HepG2 (cell line): ENCODE measurements at regions not wholly inside any gene's neighbourhood (a gene's known extent, or its start where the extent isn't known, plus 50 kb on each side); places are given as distances from the start of the nearest gene placed in this dataset.

Source experiments
- ATAC-seq: fragments of 200-7000 bp; cut with Tn5 transposase; 3 replicates; pipeline ENCODE4 v1.9.1; 2020; ENCODE audit warnings: mild to moderate bottlenecking, moderate library complexity
- BruUV-seq: library from RNA; stranded (reverse); fragments of 400-500 nt; replicated peaks from 2 replicates; lab custom pipeline; 2021; lab: Mats Ljungman, UMichigan
- CTCF ChIA-PET: fragments of 300-600 bp; formaldehyde crosslinking; extraction: SDS; loops from one replicate; lab custom pipeline; 2021; ENCODE audit warnings: low total read pairs, inconsistent platforms, low intra/inter-chr PET ratio; lab: Yijun Ruan, JAX
- POLR2A ChIA-PET: fragments of 350-600 bp; sonication (Branson Sonifier 250); formaldehyde crosslinking; loops from one replicate; lab custom pipeline; 2020; ENCODE audit warnings: antibody characterized with exemption, inconsistent platforms; lab: Yijun Ruan, JAX
- DNase-seq: peaks from one replicate; pipeline ENCODE4 v3.0.0-alpha.2; 2015; ENCODE audit warnings: low spot score
- FAIRE-seq: peaks from 3 replicates; lab custom pipeline; 2011; peaks lifted over from hg19 to GRCh38; lab: Jason Lieb, UNC
- H2AFZ ChIP-seq: one replicate; pipeline ENCODE4 v1.6.1; 2011; ENCODE audit warnings: low read length, inconsistent platforms
- H3K27ac ChIP-seq: fragments of 300-600 bp; 3 replicates; pipeline ENCODE4 v1.8.0; 2011; ENCODE audit warnings: mixed run types, mild to moderate bottlenecking, mixed read lengths, low read length, inconsistent platforms; ENCODE audit not compliant: insufficient read depth; ENCODE audit errors: extremely low read length
- H3K27me3 ChIP-seq, 2 experiments: fragments of 200-600 bp in 1 of 2; 2 replicates in 1 of 2; 3 replicates in 1 of 2; pipeline versions ENCODE4 v1.6.0 to v1.8.0; 2011; ENCODE audit warnings: low read length in 2 of 2, mild to moderate bottlenecking in 2 of 2, moderate library complexity in 2 of 2, inconsistent platforms in 1 of 2; ENCODE audit not compliant: insufficient read depth in 2 of 2, control insufficient read depth in 1 of 2
- H3K36me3 ChIP-seq, 2 experiments: fragments of 200-600 bp in 1 of 2; replicated peaks in 1 of 2; 2 replicates in 1 of 2; 3 replicates in 1 of 2; pipeline versions ENCODE4 v1.5.1 to v1.8.0; 2011; ENCODE audit warnings: low read length in 2 of 2, inconsistent platforms in 1 of 2; ENCODE audit not compliant: insufficient read depth in 2 of 2, control insufficient read depth in 1 of 2
- H3K4me1 ChIP-seq: 2 replicates; pipeline ENCODE4 v1.5.1; 2012; ENCODE audit warnings: low read length, inconsistent platforms; ENCODE audit not compliant: insufficient read depth
- H3K4me2 ChIP-seq: 2 replicates; pipeline ENCODE4 v1.6.0; 2011; ENCODE audit warnings: low read depth, low read length, inconsistent platforms
- H3K4me3 ChIP-seq, 3 experiments: fragments of 200-600 bp in 1 of 3; sonication (generic), shearing (Covaris generic) in 1 of 3; replicated peaks in 1 of 3; 2 replicates each; pipeline ENCODE4 v1.5.1; 2011 to 2016; ENCODE audit warnings: low read length in 3 of 3, inconsistent platforms in 2 of 3, low read depth in 2 of 3, mild to moderate bottlenecking in 2 of 3, control low read depth in 1 of 3, mixed read lengths in 1 of 3; ENCODE audit not compliant: insufficient read depth in 1 of 3
- H3K79me2 ChIP-seq: one replicate; pipeline ENCODE4 v1.6.1; 2011; ENCODE audit warnings: low read length, inconsistent platforms; ENCODE audit not compliant: insufficient read depth
- H3K9ac ChIP-seq: 2 replicates; pipeline ENCODE4 v1.6.0; 2011; ENCODE audit warnings: mild to moderate bottlenecking, low read depth, low read length, inconsistent platforms; ENCODE audit not compliant: insufficient read depth
- H3K9me3 ChIP-seq: 2 replicates; pipeline ENCODE4 v1.5.1; 2012; ENCODE audit warnings: mild to moderate bottlenecking, low read length
- H4K20me1 ChIP-seq: 2 replicates; pipeline ENCODE4 v1.6.0; 2011; ENCODE audit warnings: inconsistent platforms, mild to moderate bottlenecking, low read length, moderate library complexity; ENCODE audit not compliant: insufficient read depth
- ATRX ChIP-seq: sonication (generic); formaldehyde crosslinking; IDR thresholded peaks from 2 replicates; pipeline ENCODE4 v1.4.0; 2020; ENCODE audit warnings: missing genetic modification reagents, borderline replicate concordance
- FOXP1 ChIP-seq, 2 experiments: fragments of 450-650 bp in 1 of 2; IDR thresholded peaks; 2 replicates each; pipeline ENCODE4 v1.6.1; 2017 to 2018; ENCODE audit warnings: antibody characterized with exemption in 1 of 2
- MEIS1 ChIP-seq: sonication (generic); formaldehyde crosslinking; IDR thresholded peaks from 2 replicates; pipeline ENCODE4 v1.9.0; 2021; ENCODE audit warnings: mild to moderate bottlenecking, missing genetic modification reagents, moderate library complexity, borderline replicate concordance
- SOX13 ChIP-seq, 3 experiments: fragments of 450-650 bp in 1 of 3; sonication (generic) in 1 of 3; formaldehyde crosslinking in 1 of 3; IDR thresholded peaks in 2 of 3; conservative IDR thresholded peaks in 1 of 3; 2 replicates each; pipeline versions ENCODE4 v1.5.0 to v1.6.1; 2016 to 2020; ENCODE audit warnings: antibody characterized with exemption in 1 of 3, mild to moderate bottlenecking in 1 of 3, missing compliant biosample characterization in 1 of 3, missing genetic modification reagents in 1 of 3, moderate library complexity in 1 of 3
- TCF12 ChIP-seq, 2 experiments: fragments of 450-650 bp in 1 of 2; sonication (generic) in 1 of 2; formaldehyde crosslinking in 1 of 2; IDR thresholded peaks; 2 replicates each; pipeline versions ENCODE4 v1.6.1 to v1.8.0; 2017 to 2022; ENCODE audit warnings: antibody characterized with exemption in 1 of 2, mild to moderate bottlenecking in 1 of 2, missing genetic modification reagents in 1 of 2, moderate library complexity in 1 of 2
- ZBED4 ChIP-seq: sonication (generic); formaldehyde crosslinking; IDR thresholded peaks from 2 replicates; pipeline ENCODE4 v1.4.0; 2020; ENCODE audit warnings: missing genetic modification reagents, borderline replicate concordance
- ZNF160 ChIP-seq: sonication (generic); formaldehyde crosslinking; IDR thresholded peaks from 2 replicates; pipeline ENCODE4 v1.8.0; 2022; ENCODE audit warnings: mild to moderate bottlenecking, inconsistent platforms, missing genetic modification reagents
- ZNF615 ChIP-seq: sonication (generic); formaldehyde crosslinking; IDR thresholded peaks from 2 replicates; pipeline ENCODE4 v1.5.0; 2020; ENCODE audit warnings: mild to moderate bottlenecking, missing genetic modification reagents, borderline replicate concordance
- ZNF670 ChIP-seq: sonication (generic); formaldehyde crosslinking; IDR thresholded peaks from 2 replicates; pipeline ENCODE4 v1.8.0; 2022; ENCODE audit warnings: mild to moderate bottlenecking, missing genetic modification reagents, borderline replicate concordance
- WGBS: methylation state at CpG from one replicate; pipeline ENCODE4 v1.1.6; 2017; ENCODE audit warnings: low lambda C conversion rate; 5-methylcytosine and 5-hydroxymethylcytosine counted together
- in situ Hi-C: cut with HindIII; loops from 2 replicates; pipeline ENCODE4 v1.10.0; 2017; ENCODE audit warnings: low pct_unique_long_range_greater_than_20kb; ENCODE audit not compliant: extremely low pct_ligation_motif_present
- intact Hi-C: fragments of 100-400 bp; cut with micrococcal nuclease; formaldehyde crosslinking; loops from one replicate; pipeline ENCODE4 v1.10.0; 2022; ENCODE audit not compliant: unreplicated experiment
- TF ChIP-seq, protein P1 (sequence below): sonication (generic); formaldehyde crosslinking; IDR thresholded peaks from 2 replicates; pipeline ENCODE4 v1.5.0; 2020; ENCODE audit warnings: missing genetic modification reagents
- TF ChIP-seq, protein P2 (sequence below): sonication (generic); IDR thresholded peaks from 2 replicates; pipeline ENCODE4 v1.6.1; 2016; ENCODE audit warnings: low read depth, borderline replicate concordance

DNA sequence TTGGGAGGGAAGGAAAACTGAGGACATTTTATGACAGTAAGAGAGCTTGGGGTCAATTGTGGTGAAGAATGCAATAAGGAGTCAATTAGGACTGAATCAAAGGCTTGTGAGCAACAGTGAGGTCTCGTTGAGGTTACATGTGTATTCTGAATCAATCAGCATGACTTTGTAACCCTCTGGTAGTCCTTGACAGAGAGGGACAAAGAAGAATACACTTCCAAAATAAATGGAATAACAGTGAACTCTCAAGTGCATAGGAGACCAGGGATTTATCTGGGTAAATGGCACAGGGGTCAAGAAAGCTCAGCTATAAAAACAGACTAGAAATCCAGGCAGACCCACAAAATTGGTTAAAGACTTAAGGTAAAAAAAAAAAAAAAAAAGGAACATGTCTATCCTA lies 85.1 kb upstream of the NAV3 start:
- Histone ChIP-seq H3K27ac (no peak overlapping the region), H3K4me3 (no peak overlapping the region), H3K4me1 (no peaks in the 10 kb centered on the region), H3K4me2 (no peak overlapping the region), H3K9me3 (no peaks in the 10 kb centered on the region), H2AFZ (no peak overlapping the region), H3K79me2 (no peaks in the 10 kb centered on the region), H3K27me3 (no peaks in the 10 kb centered on the region), H3K9ac (no peak overlapping the region), H3K36me3 (no peaks in the 10 kb centered on the region), H4K20me1 (no peaks in the 10 kb centered on the region)
- TF ChIP-seq ZNF670 (CRISPR knock-in tag), result no peak
- TF ChIP-seq ATRX (CRISPR knock-in tag), result no peak
- TF ChIP-seq, protein P1, sequence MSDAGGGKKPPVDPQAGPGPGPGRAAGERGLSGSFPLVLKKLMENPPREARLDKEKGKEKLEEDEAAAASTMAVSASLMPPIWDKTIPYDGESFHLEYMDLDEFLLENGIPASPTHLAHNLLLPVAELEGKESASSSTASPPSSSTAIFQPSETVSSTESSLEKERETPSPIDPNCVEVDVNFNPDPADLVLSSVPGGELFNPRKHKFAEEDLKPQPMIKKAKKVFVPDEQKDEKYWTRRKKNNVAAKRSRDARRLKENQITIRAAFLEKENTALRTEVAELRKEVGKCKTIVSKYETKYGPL (CRISPR knock-in tag), result no peak
- no peak for TF ChIP-seq ZNF615 (CRISPR knock-in tag)
- no peak for TF ChIP-seq FOXP1 (IDR thresholded peaks at IDR 0.05)
- no peak for TF ChIP-seq FOXP1 (CRISPR knock-in tag; IDR thresholded peaks at IDR 0.05)
- TF ChIP-seq ZBED4 (CRISPR knock-in tag), result no peak
- no peak for TF ChIP-seq TCF12 (IDR thresholded peaks at IDR 0.05)
- TF ChIP-seq TCF12 (CRISPR knock-in tag; IDR thresholded peaks at IDR 0.05), result no peak
- TF ChIP-seq, protein P2, sequence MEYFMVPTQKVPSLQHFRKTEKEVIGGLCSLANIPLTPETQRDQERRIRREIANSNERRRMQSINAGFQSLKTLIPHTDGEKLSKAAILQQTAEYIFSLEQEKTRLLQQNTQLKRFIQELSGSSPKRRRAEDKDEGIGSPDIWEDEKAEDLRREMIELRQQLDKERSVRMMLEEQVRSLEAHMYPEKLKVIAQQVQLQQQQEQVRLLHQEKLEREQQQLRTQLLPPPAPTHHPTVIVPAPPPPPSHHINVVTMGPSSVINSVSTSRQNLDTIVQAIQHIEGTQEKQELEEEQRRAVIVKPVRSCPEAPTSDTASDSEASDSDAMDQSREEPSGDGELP, result no peak
- TF ChIP-seq ZNF160 (CRISPR knock-in tag), result no peak
- TF ChIP-seq MEIS1, result no peak
- TF ChIP-seq SOX13 (IDR thresholded peaks at IDR 0.05), result no peak
- no peak for TF ChIP-seq SOX13 (CRISPR knock-in tag; conservative IDR thresholded peaks at IDR 0.05 in 1 of 2, IDR thresholded peaks at IDR 0.05 in 1 of 2)
- WGBS, result 0% methylated on average over 1 of the region's 1 CpG
- ChIA-PET CTCF (no interaction called here), POLR2A (no interaction called here)
- ATAC-seq, result no peak
- no TSS peak for BruUV-seq
- no peak for DNase-seq
- no peak for FAIRE-seq
- in situ Hi-C loops, result no loop called here
- intact Hi-C loops, result no loop called here
